ENCODE measurements at regions not wholly inside any gene's neighbourhood (a gene's known extent, or its start where the extent isn't known, plus 50 kb on each side); places are given as distances from the start of the nearest gene placed in this dataset.

DNA sequence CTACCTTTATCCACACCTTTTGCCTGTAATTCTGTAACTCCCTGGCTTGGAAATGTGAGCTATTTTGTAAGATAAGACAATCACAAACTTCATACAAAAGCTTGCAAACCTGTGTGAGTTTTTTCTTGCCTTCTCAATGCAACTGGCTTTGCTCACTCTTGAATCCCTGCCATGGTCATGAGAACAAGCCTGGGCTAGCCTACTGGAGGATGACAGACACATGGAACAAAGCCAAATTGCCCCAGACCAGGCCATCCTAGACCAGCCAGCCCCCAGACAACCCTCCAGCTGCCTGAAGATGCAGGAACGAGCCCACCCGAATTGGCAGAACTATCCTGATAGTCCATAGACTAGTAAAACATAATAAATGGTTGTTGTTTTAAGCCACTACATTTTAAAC, 466.6 kb upstream of the ERCC4 start:
- TF ChIP-seq, protein P1, sequence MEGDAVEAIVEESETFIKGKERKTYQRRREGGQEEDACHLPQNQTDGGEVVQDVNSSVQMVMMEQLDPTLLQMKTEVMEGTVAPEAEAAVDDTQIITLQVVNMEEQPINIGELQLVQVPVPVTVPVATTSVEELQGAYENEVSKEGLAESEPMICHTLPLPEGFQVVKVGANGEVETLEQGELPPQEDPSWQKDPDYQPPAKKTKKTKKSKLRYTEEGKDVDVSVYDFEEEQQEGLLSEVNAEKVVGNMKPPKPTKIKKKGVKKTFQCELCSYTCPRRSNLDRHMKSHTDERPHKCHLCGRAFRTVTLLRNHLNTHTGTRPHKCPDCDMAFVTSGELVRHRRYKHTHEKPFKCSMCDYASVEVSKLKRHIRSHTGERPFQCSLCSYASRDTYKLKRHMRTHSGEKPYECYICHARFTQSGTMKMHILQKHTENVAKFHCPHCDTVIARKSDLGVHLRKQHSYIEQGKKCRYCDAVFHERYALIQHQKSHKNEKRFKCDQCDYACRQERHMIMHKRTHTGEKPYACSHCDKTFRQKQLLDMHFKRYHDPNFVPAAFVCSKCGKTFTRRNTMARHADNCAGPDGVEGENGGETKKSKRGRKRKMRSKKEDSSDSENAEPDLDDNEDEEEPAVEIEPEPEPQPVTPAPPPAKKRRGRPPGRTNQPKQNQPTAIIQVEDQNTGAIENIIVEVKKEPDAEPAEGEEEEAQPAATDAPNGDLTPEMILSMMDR (conservative IDR thresholded peaks at IDR 0.05) = no peak
- no peak for TF ChIP-seq ZFX (IDR thresholded peaks at IDR 0.05)
